ENCODE measurements at regions not wholly inside any gene's neighbourhood (a gene's known extent, or its start where the extent isn't known, plus 50 kb on each side); places are given as distances from the start of the nearest gene placed in this dataset.
"Not testable (repeated sequence)": the region's sequence is repeated elsewhere in the genome, so short reads cannot be mapped to it uniquely, and the experiment has no call there.

DNA sequence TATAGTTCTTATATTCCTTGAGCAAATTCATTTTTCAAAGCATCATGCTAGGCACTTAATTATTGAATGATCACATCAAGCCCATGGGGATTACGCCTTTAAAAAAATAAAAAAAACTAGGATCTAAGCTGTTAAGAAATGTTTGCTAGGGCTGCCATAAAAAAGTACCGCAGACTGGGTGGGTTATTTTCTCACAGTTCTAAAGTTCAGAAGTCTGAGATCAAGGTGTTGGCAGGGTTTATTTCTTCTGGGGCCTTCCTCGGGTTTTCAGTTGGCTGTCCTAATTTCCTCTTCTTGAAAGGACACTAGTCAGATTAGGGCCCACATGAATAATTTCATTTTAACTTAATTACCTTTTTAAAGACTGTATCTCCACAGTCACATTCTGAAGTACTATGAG, 165.6 kb upstream of the RIMS1 start:
- no peak for DNase-seq (ENCODE audit: low read depth in 2 of 2)

DNA sequence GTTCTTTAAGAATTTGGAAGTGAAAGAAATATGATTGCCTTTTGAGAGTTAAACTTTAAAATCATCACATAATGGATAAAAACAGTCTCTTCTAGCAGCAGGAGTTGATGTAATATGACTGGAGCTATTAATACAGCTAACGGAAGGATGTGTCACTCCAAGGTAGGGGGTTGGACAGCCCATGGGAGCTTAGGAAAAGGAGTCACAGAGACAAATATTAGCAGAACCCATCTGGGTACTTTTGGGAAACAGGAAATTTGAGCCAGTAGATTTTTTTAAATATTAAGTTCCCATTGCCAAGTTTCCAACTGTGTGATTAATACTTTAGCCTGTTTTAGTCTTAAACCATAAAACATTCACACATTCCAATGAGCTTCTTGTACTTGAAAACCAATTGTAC, 164.7 kb upstream of the RIMS1 start:
- DNase-seq (ENCODE audit: low read depth in 2 of 2) = no peak

DNA sequence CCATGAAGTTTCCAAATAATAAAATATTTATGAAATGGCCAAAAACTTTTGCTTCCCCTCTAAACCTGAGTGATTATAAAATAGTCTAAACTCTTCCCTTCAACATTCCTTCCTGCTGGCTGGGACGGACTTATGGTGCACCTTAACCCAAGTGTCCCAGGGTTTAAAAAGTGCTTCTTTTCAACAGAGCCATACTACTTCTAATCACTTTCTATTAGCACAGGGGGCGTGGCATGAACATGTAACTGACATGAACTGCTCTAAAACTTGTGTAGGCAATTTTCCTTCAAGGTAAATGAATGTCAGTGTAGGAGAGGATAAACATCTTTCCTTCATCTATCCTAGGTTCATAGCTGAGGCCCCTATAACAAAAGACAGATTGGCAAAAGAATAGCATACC, 163.6 kb upstream of the RIMS1 start:
- DNase-seq (ENCODE audit: low read depth in 2 of 2) = no peak

DNA sequence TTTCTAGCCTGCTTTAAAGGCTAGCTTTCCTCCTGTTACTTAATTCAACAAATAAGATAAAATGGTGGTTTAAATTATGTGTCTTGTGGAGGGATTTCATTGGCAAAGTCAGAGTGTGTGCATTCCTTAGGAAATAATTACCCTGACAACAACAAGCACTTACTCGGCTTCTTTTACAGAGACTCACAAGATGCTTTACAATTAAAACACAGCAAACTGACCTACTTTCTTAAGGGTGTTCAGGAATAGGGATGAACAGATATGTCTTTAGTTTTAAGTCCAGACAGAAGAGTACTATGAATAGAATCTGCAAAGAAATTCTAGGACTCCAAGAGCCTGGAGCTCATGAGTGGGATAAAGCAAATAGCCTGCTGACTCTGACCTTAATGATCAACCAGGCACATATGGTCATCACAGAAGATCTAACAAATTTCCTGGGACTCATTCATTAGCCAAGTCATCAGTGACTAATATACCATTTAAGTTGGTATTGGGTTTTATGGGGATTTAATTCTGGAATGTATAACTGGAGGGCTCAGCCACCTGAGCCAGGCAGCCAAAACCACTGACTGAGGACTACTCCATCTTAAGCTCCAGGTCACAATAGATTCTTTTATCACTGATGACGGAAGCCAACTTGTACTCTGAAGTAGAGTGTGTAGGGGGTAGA, 161.8 kb upstream of the RIMS1 start:
- no peak for DNase-seq (ENCODE audit: low read depth in 2 of 2)

DNA sequence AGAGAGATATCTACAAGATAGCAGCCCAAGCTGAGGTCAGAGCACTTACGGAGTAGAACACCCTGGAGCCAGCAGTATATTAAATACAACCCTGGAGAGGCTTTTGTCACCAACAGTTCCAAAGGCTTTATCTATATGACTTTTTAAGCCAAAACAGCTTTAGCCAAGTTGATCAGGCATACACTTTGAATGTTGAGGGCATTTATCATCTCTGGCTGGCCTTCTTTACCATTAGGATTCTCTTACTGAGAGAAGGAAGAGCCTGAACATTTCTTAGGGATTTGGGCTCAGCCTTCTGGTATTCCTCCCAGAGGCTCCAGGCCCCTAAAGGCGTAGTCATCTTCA, 161.3 kb upstream of the RIMS1 start:
- no peak for DNase-seq (ENCODE audit: low read depth in 2 of 2)

DNA sequence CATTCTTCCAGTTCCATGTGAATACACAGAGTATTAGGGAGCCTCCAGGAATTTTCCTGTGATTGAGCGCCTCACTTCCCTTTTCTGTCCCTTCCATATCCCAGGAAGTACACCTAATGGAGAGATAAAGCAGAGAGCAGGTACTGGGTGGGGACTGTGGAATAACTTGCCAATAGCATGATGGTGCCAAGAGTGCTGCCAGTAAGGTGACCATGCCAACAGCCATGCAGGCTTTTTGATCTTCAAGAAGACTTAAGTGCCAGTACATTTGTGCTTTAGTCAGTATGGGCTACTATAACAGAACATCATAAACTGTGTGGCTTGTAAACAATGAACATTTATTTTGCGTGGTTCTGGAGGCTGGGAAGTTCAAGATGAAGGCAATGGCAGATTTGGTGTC, 160.2 kb upstream of the RIMS1 start:
- no peak for DNase-seq (ENCODE audit: low read depth in 2 of 2)

DNA sequence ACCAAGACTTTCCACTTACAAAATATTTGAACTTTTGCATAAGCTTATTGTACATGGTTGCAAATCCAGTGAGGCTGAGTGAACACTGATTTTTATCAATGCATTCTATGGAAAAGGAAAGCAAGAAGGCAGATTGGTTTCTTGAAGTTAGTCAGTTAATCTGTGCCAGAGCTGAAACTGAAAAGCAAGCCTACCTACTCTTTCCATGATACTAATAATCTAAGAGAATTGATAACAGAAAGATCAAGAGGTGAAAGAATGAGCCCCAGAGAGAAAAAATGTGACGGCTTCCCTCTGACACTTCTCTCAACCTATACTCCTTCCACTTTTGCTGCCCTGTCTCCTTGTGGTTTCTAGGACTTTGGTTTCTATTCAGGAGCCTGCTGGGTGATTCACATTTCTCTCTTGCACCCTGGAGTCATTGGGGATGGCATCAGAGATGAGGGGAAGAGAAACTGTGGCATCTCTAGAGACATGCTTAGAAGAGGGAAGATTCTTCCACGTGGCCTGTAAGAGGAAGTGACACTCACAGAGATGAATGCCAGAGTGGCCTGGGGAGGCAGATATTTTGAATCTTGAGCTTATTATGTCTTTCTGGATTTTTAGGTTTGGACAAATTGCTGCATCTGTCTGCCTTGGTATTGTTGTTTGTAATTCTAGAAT, 158.6 kb upstream of the RIMS1 start:
- DNase-seq (ENCODE audit: low read depth in 2 of 2) = no peak

DNA sequence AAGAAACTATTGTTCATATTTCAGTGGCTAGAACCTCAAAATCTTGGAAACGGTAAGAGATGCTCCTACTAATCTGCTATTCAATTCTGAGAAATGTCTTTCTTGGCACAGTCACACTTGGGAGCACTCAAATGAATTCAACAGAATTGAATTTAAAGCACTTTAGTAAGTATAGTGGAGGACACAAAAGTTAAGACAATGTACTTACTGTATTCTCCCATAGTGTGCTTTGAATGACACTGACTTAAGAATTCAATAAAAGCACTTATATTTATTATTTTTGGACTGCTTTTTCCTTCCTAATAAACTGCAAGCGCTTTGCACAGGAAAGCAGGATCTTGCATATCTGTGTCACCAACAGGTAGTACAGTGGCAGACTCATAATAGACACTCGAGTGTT, 156.1 kb upstream of the RIMS1 start:
- no peak for DNase-seq (ENCODE audit: low read depth in 2 of 2)

DNA sequence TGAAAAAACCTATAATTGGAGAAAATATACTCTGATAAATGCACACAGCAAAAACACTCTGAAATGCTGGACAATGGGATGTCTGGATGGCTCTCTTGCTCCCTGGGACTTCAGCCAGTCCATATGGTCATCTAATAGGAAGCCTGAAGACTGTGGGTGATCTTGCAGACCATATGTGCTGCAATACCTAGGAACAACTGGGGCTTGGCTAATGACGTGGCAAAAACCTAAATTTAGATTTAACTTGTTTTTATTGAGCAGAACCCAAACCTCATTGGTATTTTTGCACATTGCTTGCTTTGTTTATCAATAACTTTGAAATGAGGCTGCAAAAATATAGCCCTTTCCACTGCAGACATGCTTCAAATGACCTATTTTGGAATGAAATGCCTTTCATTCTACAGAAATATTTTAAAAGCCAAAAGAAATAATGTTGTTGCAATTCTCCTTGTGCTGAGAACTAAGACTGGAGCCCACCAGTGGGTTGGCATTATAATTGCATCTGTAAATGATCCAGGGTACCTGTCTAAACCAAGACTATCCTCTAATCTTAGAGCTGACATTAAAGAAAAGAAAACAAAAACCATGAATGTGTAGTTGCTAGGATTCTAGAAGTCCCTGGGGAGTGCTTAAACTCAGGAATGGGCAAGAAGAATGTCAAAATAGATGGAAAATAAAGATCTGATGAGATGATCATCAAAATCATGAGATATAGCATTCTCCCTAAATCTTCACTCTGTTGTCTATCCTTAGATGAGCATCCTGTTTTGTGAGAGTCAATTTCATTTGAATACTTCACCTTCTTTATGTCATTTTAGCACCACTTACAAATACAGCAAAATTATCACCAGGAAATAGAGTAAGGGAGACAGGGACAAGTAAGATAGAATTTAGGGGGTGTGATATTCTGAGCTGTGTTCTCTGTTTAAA, 152.1 kb upstream of the RIMS1 start:
- no peak for DNase-seq (ENCODE audit: low read depth in 2 of 2)

DNA sequence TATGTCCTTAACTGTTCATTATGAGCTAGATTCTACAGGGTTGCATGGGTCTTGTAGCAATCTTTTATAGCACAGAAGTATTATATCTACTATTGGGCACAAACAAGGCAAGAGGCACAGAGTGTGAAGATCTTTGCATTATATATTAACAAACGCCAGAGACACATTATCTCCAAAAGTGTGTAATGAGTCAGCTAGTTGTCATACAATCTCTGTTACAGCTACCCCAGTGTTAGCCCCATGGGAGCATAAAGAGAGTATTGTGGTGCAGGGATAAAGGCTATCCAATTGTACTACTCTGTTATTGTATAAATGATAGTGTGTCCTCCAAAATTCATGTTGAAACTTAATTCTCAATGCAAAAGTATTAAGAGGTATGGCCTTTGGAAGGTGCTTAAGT, 148.4 kb upstream of the RIMS1 start:
- DNase-seq (ENCODE audit: low read depth in 2 of 2) = no peak

DNA sequence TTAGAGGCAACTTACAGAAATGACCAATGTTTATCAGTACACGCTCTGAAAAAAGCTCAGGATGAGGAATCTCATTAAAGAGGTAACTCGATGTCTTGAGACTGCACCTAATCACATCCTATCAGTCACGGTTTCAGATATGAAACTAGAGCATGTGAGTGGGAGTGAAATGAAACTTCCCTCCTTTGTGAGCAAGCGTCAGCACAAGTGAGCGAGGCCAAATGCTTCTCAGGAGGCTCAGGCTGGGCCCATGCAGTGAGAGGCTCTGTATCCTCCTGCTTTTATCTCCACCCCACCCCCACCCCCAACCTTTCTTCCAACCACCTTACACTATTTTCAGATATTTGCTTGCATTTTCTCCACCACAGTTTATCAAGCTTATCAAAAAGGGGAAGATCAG, 140.8 kb upstream of the RIMS1 start:
- no peak for DNase-seq (ENCODE audit: low read depth in 2 of 2)

DNA sequence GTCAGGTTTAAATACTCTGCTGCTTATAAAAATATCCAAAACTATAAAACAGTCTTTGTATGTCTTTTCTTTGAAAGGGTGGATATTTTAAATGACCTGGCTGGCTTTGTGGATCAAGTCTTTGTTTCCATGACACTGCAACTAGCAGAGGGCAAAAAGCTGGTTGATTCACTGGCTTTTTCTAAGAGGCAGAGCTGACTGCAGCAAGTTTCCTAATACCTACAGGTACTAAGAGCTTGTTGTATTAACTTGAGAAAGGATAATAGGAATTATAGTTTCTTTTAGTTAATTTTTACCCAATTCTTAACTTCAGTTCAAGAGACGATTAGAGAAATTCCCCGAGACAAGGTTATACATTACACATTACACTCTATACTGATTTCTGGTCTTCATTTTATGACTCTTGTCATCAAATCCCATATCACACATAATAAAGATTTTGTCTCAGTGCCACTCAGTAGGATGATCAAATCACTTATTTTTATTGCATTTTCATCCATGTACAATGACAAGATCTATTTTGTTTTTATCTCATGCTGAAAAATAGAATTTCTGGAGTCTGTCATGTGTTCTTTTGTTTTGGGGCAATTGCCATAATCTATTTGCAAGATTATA, 120.1 kb upstream of the RIMS1 start:
- DNase-seq (ENCODE audit: low read depth in 2 of 2) = no peak

DNA sequence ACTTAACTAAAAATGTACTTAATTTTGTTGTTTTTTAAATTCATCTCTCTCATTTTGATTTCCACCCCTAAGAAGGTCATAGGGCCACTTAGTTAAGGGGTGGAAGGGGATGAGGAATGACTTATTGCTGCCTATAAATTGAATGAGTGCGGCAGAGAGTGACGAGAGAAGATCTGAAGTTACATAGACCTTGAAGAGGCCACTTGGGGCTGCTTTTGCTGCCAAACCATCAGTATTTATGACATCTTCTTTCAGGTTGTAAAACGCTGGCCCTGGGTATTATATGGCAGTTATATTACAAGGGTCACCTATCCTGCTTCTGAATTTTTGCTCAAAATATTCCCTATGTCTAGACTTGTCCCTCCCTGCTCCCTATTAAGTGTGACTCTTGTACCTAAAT, 119.6 kb upstream of the RIMS1 start:
- DNase-seq (ENCODE audit: low read depth in 2 of 2) = no peak

DNA sequence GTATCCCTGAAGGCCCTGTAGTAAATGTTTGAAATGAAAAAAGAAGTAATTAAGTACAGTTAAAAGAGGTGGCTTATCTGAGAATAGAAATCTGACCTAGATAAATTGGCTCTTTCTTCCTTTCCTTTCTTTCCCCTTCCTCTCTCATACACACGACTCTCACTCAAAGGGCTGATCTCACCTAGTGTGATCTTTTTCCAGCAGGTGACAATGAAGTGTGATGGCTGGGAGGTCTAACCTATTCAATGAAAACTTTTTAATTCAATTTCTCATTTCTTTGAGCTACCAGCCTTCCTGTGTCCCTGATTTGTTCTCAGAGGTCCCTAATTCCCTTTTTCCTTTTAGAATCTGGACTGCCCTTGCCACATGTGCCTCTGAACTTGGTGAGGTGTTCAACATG, 118.0 kb upstream of the RIMS1 start:
- DNase-seq (ENCODE audit: low read depth in 2 of 2) = no peak

DNA sequence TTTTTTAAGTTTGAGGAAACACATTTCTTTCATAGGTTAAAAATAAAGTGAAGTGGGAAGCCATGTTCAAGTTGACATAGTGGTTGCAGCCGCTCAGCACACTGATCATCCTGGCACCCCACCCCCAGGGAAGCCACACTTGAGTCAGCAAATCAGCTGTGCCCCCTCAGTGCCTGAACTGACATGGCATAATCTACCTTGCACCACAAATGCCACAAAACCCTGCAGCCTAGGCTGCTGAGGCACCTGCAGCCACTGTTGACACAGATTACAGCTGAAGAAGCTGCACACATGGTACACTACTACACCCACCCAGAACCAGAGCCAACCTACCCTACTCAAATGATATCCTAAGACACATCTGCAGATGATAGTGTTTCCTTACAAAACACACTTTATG, 77.5 kb upstream of the RIMS1 start:
- no peak for DNase-seq (ENCODE audit: low read depth in 2 of 2)

DNA sequence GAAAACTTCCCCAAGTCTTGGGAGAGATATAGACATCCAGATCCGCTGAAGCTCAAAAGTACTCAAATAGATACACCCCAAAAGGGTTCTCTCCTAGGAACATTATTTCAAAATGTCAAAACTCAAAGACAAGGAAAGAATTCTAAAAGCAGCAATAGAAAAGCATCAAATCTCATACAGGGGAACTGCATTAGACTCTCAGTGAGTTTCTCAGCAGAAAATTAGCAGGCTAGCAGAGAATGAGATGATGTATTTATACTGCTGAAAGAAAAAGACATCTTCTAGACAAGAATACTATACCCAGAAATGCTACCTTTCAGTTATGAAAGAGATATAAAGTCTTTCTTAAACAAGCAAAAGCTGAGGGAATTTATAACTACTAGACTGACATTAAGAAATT, 75.5 kb upstream of the RIMS1 start:
- DNase-seq (ENCODE audit: low read depth in 2 of 2) = no peak

DNA sequence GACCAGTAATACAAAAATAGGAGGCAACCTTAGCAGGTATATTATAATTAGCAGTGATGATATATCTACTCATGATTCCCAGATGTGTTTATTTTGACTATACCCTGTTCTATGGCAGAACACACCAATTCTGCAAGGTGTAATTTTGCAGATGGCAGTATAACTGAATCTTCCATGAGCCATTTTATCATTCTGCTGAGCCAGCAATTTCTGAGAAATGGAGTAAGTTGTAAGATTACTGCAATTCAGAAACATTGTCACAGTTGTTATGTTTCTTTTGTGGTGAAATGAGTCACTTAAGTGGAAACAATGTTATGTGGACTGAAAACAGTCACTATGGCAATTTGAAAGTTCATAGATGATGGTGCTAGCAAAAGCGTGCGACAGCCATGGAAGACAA, 63.7 kb upstream of the RIMS1 start:
- no peak for DNase-seq (ENCODE audit: low read depth in 2 of 2)

DNA sequence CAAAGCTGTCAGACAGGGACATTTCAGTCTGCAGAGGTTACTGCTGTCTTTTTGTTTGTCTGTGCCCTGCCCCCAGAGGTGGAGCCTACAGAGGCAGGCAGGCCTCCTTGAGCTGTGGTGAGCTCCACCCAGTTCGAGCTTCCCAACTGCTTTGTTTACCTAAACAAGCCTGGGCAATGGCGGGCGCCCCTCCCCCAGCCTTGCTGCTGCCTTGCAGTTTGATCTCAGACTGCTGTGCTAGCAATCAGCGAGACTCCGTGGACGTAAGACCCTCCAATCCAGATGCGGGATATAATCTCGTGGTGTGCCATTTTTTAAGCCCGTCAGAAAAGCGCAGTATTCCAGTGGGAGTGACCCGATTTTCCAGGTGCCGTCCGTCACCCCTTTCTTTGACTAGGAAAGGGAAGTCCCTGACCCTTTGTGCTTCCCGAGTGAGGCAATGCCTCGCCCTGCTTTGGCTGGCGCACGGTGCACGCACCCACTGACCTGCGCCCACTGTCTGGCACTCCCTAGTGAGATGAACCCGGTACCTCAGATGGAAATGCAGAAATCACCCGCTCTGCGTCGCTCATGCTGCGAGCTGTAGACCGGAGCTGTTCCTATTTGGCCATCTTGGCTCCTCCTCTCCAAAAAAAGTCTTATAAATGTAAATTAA, 54.1 kb upstream of the RIMS1 start:
- DNase-seq (ENCODE audit: low read depth in 2 of 2) = not testable (repeated sequence)

Measured in activated CD4-positive, alpha-beta T cell treated with anti-CD3 and anti-CD28 coated beads for 24 hours (primary cell).